HEK293 (cell line): ENCODE measurements at regions not wholly inside any gene's neighbourhood (a gene's known extent, or its start where the extent isn't known, plus 50 kb on each side); places are given as distances from the start of the nearest gene placed in this dataset.

ENCODE experiments used
- CTCF ChIA-PET: fragments of 350-600 bp; formaldehyde crosslinking; extraction: SDS; loops from one replicate; lab custom pipeline; 2021; ENCODE audit warnings: antibody characterized with exemption; lab: Yijun Ruan, JAX
- POLR2A ChIA-PET: fragments of 300-600 bp; formaldehyde crosslinking; extraction: SDS; loops from one replicate; lab custom pipeline; 2020; ENCODE audit warnings: antibody characterized with exemption, inconsistent platforms; lab: Yijun Ruan, JAX
- H3K27ac ChIP-seq: fragments of 200-500 bp; sonication (Bioruptor generic); 2 replicates; pipeline ENCODE4 v1.5.1; 2014; ENCODE audit warnings: low read depth, low read length, control low read depth, inconsistent platforms; ENCODE audit errors: extremely low read depth
- H3K36me3 ChIP-seq, 2 experiments: fragments of 200-500 bp in 1 of 2; sonication (Bioruptor generic) in 1 of 2; 1 replicate in 1 of 2; 2 replicates in 1 of 2; pipeline ENCODE4 v1.5.1; 2014 to 2017; ENCODE audit warnings: inconsistent platforms in 2 of 2, low read length in 2 of 2; ENCODE audit not compliant: control insufficient read depth in 2 of 2, insufficient read depth in 1 of 2
- H3K4me1 ChIP-seq: fragments of 200-500 bp; sonication (Bioruptor generic); 2 replicates; pipeline ENCODE4 v1.5.1; 2014; ENCODE audit warnings: mild to moderate bottlenecking, low read length, inconsistent platforms; ENCODE audit not compliant: control insufficient read depth, insufficient read depth
- H3K4me3 ChIP-seq: 2 replicates; pipeline ENCODE4 v1.5.1; 2011; ENCODE audit warnings: low read depth, mild to moderate bottlenecking, control low read depth, low read length, moderate library complexity
- H3K9me3 ChIP-seq: fragments of 200-500 bp; sonication (Bioruptor generic); 2 replicates; pipeline ENCODE4 v1.5.1; 2014; ENCODE audit warnings: low read depth, low read length, inconsistent platforms; ENCODE audit not compliant: control insufficient read depth, insufficient read depth
- CTCF ChIP-seq: fragments of 450-650 bp; formaldehyde crosslinking; IDR thresholded peaks from 2 replicates; pipeline ENCODE4 v1.5.1; 2016; ENCODE audit warnings: missing biosample characterization, missing genetic modification characterization
- EGR2 ChIP-seq: fragments of 450-650 bp; formaldehyde crosslinking; IDR thresholded peaks from 2 replicates; pipeline ENCODE4 v1.5.1; 2016; ENCODE audit warnings: low read depth, missing biosample characterization, missing genetic modification characterization
- FEZF1 ChIP-seq: fragments of 450-650 bp; formaldehyde crosslinking; IDR thresholded peaks from 2 replicates; pipeline ENCODE4 v1.5.1; 2016; ENCODE audit warnings: missing biosample characterization, missing genetic modification characterization
- GLIS1 ChIP-seq: fragments of 450-650 bp; formaldehyde crosslinking; IDR thresholded peaks from 2 replicates; pipeline ENCODE4 v1.5.1; 2016; ENCODE audit warnings: missing biosample characterization, missing genetic modification characterization
- IKZF3 ChIP-seq: fragments of 450-650 bp; IDR thresholded peaks from 2 replicates; pipeline ENCODE4 v1.5.0; 2018; ENCODE audit warnings: missing biosample characterization, mild to moderate bottlenecking, missing genetic modification characterization, moderate library complexity
- MEIS1 ChIP-seq: sonication (generic); formaldehyde crosslinking; IDR thresholded peaks from 2 replicates; pipeline ENCODE4 v1.8.1; 2022; ENCODE audit warnings: missing genetic modification reagents, mild to moderate bottlenecking, borderline replicate concordance
- ZBTB48 ChIP-seq: fragments of 450-650 bp; formaldehyde crosslinking; IDR thresholded peaks from 2 replicates; pipeline ENCODE4 v1.5.1; 2016; ENCODE audit warnings: missing biosample characterization, missing genetic modification characterization
- ZFP3 ChIP-seq: fragments of 450-650 bp; formaldehyde crosslinking; IDR thresholded peaks from 2 replicates; pipeline ENCODE4 v1.5.1; 2016; ENCODE audit warnings: low read depth, missing biosample characterization, missing genetic modification characterization
- ZNF266 ChIP-seq: fragments of 450-650 bp; formaldehyde crosslinking; IDR thresholded peaks from 2 replicates; pipeline ENCODE4 v1.5.1; 2016; ENCODE audit warnings: missing biosample characterization, missing genetic modification characterization, low read depth
- ZNF37A ChIP-seq: fragments of 450-650 bp; IDR thresholded peaks from 2 replicates; pipeline ENCODE4 v1.5.1; 2018; ENCODE audit warnings: missing biosample characterization, missing genetic modification characterization
- ZNF501 ChIP-seq: fragments of 450-650 bp; formaldehyde crosslinking; IDR thresholded peaks from 2 replicates; pipeline ENCODE4 v1.5.1; 2016; ENCODE audit warnings: missing biosample characterization, missing genetic modification characterization
- ZNF600 ChIP-seq: fragments of 450-650 bp; formaldehyde crosslinking; IDR thresholded peaks from 2 replicates; pipeline ENCODE4 v1.5.1; 2016; ENCODE audit warnings: missing biosample characterization, missing genetic modification characterization
- ZNF654 ChIP-seq: fragments of 450-650 bp; formaldehyde crosslinking; IDR thresholded peaks from 2 replicates; pipeline ENCODE4 v1.5.1; 2016; ENCODE audit warnings: low read depth, missing biosample characterization, missing genetic modification characterization
- ZNF747 ChIP-seq: fragments of 450-650 bp; formaldehyde crosslinking; IDR thresholded peaks from 2 replicates; pipeline ENCODE4 v1.5.1; 2016; ENCODE audit warnings: missing biosample characterization, missing genetic modification characterization
- ZNF76 ChIP-seq: fragments of 450-650 bp; formaldehyde crosslinking; IDR thresholded peaks from 2 replicates; pipeline ENCODE4; 2016; ENCODE audit warnings: low read depth, missing biosample characterization, missing genetic modification characterization, borderline replicate concordance
- TF ChIP-seq, protein P1 (sequence below): fragments of 450-650 bp; formaldehyde crosslinking; IDR thresholded peaks from 2 replicates; pipeline ENCODE4 v1.5.1; 2016; ENCODE audit warnings: missing biosample characterization, missing genetic modification characterization
- TF ChIP-seq, protein P2 (sequence below): fragments of 450-650 bp; formaldehyde crosslinking; IDR thresholded peaks from 2 replicates; pipeline ENCODE4 v1.5.1; 2016; ENCODE audit warnings: missing biosample characterization, missing genetic modification characterization

DNA sequence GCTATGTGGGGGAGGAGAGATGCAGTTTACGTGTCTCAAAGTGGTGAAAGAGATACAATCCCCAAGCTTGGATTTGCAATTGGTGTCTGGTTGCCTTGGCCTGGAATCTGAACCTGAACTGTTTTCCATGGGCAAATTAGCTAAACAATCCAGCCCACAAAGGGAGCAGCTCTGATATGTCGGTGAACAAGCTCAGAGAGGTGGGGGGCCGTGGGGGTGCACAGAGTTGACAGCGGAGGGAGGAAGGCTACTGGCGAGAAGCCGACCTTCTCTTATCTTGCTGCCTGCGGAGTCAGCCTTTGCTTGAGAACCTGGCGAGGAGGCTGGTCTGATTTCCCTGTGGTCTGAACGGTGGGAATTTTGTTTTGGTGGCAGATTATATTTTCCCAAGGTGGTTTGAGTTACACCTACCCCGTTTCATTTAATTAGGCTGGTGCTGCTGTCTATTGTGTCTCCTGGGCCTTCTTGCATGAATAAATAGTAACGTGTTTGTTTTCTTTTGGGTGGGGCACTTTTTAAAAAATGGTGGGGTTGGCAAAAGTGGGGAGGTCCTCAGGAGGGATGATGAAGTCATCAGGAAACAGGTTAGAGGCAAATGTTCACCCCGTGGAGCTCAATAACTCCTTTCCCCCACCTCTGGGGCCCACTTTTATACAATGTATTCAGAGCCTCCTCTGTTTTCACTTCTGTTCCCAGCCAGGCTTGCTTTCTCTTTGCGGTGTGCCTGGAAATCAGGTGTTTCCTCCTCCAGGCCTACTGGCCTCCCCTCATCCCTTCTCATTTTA lies 80.9 kb upstream of the IGFBP5 start (continued):
- TF ChIP-seq, protein P1, sequence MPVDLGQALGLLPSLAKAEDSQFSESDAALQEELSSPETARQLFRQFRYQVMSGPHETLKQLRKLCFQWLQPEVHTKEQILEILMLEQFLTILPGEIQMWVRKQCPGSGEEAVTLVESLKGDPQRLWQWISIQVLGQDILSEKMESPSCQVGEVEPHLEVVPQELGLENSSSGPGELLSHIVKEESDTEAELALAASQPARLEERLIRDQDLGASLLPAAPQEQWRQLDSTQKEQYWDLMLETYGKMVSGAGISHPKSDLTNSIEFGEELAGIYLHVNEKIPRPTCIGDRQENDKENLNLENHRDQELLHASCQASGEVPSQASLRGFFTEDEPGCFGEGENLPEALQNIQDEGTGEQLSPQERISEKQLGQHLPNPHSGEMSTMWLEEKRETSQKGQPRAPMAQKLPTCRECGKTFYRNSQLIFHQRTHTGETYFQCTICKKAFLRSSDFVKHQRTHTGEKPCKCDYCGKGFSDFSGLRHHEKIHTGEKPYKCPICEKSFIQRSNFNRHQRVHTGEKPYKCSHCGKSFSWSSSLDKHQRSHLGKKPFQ (tag by site-specific recombination): 0 out of 2 replicates have a peak, but pooled peaks have one; percentile 22

DNA sequence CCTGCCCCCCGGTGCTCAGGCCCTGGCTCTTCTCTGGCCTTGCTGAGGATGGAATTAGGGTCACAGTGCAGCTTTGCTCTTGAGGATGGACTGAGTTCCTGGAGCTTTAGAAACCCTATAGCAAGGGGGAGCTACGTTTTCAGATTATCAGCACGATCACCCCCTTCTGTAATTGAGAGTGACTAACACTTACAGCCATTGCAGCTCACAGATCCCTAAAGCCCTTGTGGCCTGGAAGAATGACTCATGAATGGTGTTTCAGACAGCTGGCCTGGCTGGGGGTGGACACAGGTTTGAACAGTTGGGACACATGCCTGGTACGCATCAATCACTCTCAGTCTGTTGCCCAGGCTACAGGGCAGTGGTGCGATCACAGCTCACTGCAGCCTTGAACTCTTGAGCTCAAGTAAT lies 79.7 kb upstream of the IGFBP5 start:
- Histone ChIP-seq H3K9me3 (no peaks in the 10 kb centered on the region), H3K36me3 (no peaks in the 10 kb centered on the region), H3K27ac (peak overlapping the region; percentile 89; the same call in 1 of the 2 replicates), H3K4me3 (no peak overlapping the region), H3K4me1 (peaks cover 25% of the 10 kb centered on the region)
- TF ChIP-seq GLIS1 (tag by site-specific recombination): peak; percentile 41; the same call in 1 of the 2 replicates
- no peak for TF ChIP-seq ZNF76
- ChIA-PET POLR2A (interaction anchor here (1.9 kb wide), 1 partner anchor 18 kb away, joined by 9 read pairs; no protein-coding TSS in a partner anchor), CTCF (interaction anchor here (0.8 to 1.9 kb wide), 7 partner anchors 8 to 391 kb away, joined by 3 to 6 read pairs (median 4); partner anchors contain the start of gene IGFBP5)

DNA sequence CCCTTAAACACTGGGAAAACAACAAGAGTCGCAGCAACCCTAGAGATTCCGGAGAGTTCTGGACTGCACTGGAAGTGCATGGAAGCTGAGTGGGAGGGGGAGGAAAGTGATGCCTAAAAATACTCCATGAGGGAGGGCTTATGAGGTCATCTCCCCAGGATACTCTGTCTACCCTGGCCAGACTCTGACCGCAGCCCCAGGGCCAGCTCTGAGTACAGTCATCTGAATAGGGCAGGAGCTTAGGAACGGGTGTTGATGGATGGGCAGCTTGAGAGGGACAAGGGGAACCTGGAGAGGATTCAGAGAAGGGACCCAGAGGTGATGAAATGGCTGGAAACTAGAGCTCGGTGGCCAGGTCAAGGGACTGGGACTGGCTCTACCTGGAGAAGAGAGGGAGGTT lies 79.3 kb upstream of the IGFBP5 start:
- ChIA-PET CTCF (interaction anchor here (0.6 to 1.9 kb wide), 6 partner anchors 8 to 97 kb away, joined by 3 to 6 read pairs (median 4); partner anchors contain the start of gene IGFBP5), POLR2A (no interaction called here)

GRCh38 chr2:216774180-216774579 lies 78.8 kb upstream of the IGFBP5 start:
- ChIA-PET POLR2A (no interaction called here), CTCF (interaction anchor here (0.6 to 1.9 kb wide), 5 partner anchors 18 to 86 kb away, joined by 3 to 5 read pairs (median 4); partner anchors contain the start of gene IGFBP5)
- H3K4me3 ChIP-seq: no peak overlapping the region

More for the DNA sequence above, 79.3 kb upstream of the IGFBP5 start:
- H3K36me3 ChIP-seq: no peaks in the 10 kb centered on the region
- no peak overlapping the region for H3K4me3 ChIP-seq
- H3K9me3 ChIP-seq: no peaks in the 10 kb centered on the region
- H3K4me1 ChIP-seq: peaks cover 25% of the 10 kb centered on the region
- H3K27ac ChIP-seq: peak overlapping the region; percentile 89; the same call in 1 of the 2 replicates
- no peak for TF ChIP-seq CTCF (tag by site-specific recombination)
- no peak for TF ChIP-seq ZFP3 (tag by site-specific recombination)
- no peak for TF ChIP-seq FEZF1 (tag by site-specific recombination)
- TF ChIP-seq EGR2 (tag by site-specific recombination): no peak
- no peak for TF ChIP-seq IKZF3 (tag by site-specific recombination)
- TF ChIP-seq ZNF654 (tag by site-specific recombination): no peak
- TF ChIP-seq ZNF501: no peak
- no peak for TF ChIP-seq ZNF600
- no peak for TF ChIP-seq ZNF747 (tag by site-specific recombination)
- no peak for TF ChIP-seq MEIS1 (CRISPR knock-in tag)
- no peak for TF ChIP-seq ZNF266 (tag by site-specific recombination)

More at GRCh38 chr2:216774180-216774579, 78.8 kb upstream of the IGFBP5 start:
- TF ChIP-seq, protein P2, sequence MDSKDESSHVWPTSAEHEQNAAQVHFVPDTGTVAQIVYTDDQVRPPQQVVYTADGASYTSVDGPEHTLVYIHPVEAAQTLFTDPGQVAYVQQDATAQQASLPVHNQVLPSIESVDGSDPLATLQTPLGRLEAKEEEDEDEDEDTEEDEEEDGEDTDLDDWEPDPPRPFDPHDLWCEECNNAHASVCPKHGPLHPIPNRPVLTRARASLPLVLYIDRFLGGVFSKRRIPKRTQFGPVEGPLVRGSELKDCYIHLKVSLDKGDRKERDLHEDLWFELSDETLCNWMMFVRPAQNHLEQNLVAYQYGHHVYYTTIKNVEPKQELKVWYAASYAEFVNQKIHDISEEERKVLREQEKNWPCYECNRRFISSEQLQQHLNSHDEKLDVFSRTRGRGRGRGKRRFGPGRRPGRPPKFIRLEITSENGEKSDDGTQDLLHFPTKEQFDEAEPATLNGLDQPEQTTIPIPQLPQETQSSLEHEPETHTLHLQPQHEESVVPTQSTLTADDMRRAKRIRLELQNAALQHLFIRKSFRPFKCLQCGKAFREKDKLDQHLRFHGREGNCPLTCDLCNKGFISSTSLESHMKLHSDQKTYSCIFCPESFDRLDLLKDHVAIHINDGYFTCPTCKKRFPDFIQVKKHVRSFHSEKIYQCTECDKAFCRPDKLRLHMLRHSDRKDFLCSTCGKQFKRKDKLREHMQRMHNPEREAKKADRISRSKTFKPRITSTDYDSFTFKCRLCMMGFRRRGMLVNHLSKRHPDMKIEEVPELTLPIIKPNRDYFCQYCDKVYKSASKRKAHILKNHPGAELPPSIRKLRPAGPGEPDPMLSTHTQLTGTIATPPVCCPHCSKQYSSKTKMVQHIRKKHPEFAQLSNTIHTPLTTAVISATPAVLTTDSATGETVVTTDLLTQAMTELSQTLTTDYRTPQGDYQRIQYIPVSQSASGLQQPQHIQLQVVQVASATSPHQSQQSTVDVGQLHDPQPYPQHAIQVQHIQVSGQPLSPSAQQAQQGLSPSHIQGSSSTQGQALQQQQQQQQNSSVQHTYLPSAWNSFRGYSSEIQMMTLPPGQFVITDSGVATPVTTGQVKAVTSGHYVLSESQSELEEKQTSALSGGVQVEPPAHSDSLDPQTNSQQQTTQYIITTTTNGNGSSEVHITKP (tag by site-specific recombination): no peak
- TF ChIP-seq ZBTB48 (tag by site-specific recombination) (no peak), ZNF37A (tag by site-specific recombination) (no peak)
- 0 out of 2 replicates have a peak overlapping the region, but pooled peaks have one; percentile 89 for H3K27ac ChIP-seq
- H3K36me3 ChIP-seq: no peaks in the 10 kb centered on the region
- H3K9me3 ChIP-seq: no peaks in the 10 kb centered on the region
- H3K4me1 ChIP-seq: peaks cover 25% of the 10 kb centered on the region
